ENCODE measurements at regions not wholly inside any gene's neighbourhood (a gene's known extent, or its start where the extent isn't known, plus 50 kb on each side); places are given as distances from the start of the nearest gene placed in this dataset.
A peak's percentile ranks its signal among the peaks of the same experiment; 100 is the strongest.
"Not testable (repeated sequence)": the region's sequence is repeated elsewhere in the genome, so short reads cannot be mapped to it uniquely, and the experiment has no call there.

DNA sequence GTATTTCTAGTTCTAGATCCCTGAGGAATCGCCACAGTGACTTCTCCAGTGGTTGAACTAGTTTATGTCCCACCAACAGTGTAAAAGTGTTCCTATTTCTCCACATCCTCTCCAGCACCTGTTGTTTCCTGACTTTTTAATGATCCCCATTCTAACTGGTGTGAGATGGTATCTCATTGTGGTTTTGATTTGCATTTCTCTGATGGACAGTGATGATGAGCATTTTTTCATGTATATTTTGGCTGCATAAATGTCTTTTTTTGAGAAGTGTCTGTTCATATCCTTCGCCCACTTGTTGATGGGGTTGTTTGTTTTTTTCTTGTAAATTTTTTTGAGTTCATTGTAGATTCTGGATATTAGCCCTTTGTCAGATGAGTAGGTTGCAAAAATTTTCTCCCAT is 223.2 kb upstream of the MINDY3 start:
- ATAC-seq (ENCODE audit: poor library complexity); DNase-seq; intact Hi-C loops (cut with DNase I): not testable (repeated sequence)

DNA sequence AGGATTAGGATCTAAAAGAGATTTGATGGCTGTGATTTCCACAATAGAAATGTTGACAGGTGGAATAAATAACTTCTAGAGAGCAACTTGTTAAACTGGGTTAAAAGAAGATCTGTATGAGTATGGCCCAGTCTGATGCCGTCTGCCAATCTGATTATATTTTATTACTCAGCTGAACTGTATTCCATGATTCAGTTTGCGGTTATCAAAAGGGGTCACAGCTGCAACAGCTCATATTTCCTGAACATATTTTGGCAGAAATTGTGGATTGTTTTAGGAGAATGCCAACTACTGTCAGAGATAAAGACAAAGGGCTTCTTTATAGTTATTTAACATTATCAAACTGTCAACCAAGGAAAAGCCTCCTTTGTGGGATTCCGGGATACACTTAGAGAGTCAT is 244.8 kb upstream of the MINDY3 start:
- DNase-seq = no peak
- no peak for ATAC-seq (ENCODE audit: poor library complexity)
- intact Hi-C loops (cut with DNase I) = no loop called here

DNA sequence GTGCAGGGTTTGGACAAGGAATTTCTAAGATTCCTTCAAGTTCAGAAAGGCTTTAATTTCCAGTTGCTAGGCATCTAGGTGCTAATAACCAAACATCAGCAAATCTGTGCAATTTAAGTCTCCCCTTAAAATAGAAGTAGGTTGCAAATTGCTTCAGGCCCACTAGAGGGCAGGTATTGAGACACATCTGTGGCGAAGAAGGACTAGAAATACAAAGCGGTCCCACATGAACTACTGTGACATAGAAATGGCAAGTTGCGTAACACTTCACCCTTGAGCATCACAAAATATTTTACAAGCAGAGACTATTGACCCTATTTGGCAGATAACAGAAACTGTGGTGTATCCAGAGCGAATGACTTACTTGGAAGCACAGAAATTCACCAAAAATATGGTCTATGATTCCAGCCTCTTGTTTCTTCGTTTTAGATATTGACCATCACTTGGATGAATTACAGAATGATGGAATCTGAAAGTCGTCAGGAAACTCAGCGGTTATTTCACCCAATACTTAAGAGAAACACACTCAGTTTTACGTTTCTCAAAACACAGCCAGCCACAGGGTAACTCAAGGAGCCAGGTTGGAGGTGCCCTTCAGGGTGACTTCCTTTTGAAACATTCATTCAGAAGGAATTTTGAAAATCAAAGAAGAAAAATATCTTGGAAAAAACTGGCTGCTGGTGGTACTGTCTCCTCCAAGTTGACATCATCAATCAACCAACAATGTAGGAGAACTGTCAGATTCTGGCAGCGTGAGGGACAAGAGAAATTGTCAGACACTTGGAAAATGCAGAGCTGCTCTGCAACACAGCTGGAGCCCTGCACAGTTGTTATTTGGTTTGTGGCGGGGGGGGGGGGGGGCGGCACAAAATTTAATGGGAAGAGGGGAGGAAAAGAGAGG is 256.3 kb upstream of the MINDY3 start:
- intact Hi-C loops (cut with DNase I) = no loop called here
- DNase-seq (no peak), ATAC-seq (ENCODE audit: poor library complexity) (peak; percentile 45)

DNA sequence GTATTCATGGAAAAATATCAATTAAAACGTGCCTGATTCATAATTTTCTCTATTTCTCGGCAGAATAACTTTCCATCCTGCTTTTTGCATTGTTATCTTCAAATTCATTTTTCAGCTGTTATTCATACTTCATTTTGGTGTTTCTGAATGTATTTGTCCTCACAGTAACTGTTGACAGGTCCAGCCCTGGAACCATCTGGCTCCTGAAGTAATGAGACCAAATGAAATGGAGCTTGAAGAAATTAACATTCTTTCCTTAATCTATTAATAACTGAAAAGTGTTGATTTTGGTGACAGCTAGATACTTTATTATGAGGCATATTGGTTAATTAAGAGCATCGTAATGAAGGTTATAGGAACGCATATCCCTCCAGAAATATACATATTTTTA is 257.0 kb upstream of the MINDY3 start:
- no peak for ATAC-seq (ENCODE audit: poor library complexity)
- no peak for DNase-seq
- intact Hi-C loops (cut with DNase I) = no loop called here

DNA sequence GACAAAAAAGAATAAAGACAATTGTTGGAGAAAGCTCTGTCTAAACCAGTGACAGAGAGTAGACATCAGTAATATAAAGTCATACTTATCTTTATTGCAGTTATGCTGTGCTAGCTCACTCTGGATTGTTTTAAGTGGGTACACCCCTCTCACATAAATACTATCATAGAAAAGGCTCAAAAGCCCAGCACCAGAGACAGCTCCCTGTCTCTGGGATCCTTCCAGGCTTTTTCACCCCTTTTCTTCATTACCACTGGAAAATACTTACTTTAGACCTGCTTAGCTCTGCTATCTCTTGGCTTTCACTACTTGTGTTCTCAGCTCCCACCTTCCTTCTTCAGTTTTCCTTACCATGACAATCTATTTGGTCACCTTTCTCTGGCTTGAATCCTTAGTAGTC is 259.1 kb upstream of the MINDY3 start:
- intact Hi-C loops (cut with DNase I) = no loop called here
- ATAC-seq (ENCODE audit: poor library complexity) = no peak
- no peak for DNase-seq

DNA sequence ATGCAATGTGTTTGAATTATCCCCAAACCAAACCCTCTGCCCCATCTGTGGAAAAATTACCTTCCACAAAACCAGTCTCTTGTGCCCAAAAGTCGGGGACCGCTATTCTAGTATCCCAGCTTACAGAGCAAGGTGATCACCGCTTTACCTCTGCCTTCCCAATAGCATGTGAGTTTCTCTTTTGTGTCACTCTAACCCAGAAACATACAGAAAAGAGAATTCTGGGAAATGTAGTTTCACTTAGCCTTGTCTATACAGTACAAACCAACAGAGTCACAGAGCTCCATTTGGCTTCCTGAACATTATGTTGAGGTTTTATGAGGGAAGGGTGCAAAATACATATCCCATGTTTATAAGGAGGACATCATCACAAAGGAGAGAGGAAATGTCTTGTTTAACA is 260.3 kb upstream of the MINDY3 start:
- no peak for ATAC-seq (ENCODE audit: poor library complexity)

DNA sequence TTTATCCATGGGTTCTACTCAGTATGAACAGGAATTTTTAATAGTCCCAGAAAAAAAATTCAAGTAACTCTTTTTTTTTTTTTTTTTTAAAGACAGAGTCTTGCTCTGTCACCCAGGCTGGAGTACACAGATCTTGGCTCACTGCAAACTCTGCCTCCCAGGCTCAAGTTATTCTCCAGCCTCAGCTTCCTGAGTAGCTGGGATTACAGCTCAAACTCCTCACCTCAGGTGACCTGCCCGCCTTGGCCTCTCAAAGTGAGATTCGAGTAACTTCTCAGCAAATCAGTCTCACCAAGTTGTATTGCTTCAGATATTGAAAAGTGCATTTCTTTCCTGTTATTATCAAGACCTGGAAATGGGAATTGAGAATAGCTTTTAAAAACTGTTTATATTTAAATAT is 281.2 kb upstream of the MINDY3 start:
- DNase-seq (no peak), ATAC-seq (ENCODE audit: poor library complexity) (no peak)
- intact Hi-C loops (cut with DNase I) = no loop called here

More for the DNA sequence above, 260.3 kb upstream of the MINDY3 start:
- intact Hi-C loops (cut with DNase I) = no loop called here
- no peak for DNase-seq

DNA sequence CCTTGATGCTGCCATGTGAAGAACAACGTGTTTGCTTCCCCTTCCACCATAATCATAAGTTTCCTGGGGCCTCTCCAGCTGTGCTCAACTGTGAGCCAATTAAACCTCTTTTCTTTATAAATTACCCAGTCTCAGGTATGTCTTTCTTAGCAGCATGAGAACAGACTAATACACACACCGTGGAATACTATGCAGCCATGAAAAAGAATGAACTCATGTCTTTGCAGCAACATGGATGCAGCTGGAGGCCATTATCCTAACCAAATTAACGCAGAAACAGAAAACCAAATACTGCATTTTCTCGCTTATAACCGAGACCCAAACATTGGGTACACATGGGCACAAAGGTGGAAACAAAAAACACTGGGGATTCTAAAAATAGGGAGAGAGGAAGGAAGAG is 286.7 kb upstream of the MINDY3 start:
- no peak for ATAC-seq (ENCODE audit: poor library complexity)
- intact Hi-C loops (cut with DNase I) = no loop called here

DNA sequence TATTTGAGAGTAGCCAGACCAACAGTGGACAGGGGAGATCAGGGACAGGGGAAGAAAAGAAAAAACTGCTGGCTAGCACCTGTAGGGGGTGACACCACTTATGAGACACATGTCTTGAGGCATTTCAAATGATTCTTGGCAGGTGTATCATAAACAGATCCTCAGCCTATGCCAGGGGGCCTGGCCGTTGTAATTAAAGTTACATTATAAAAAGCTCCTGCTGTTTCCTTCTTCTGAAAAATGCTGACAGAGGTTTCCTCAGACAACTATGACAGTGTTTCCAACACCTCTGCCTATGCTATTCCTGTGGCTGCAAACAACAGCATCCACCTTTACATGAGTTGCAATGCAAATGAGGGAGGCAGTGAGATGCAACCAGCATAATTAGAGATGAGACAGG is 281.0 kb upstream of the PTER start:
- DNase-seq (no peak), ATAC-seq (ENCODE audit: poor library complexity) (no peak)
- intact Hi-C loops (cut with DNase I) = no loop called here

More for the DNA sequence above, 286.7 kb upstream of the MINDY3 start:
- DNase-seq = no peak

DNA sequence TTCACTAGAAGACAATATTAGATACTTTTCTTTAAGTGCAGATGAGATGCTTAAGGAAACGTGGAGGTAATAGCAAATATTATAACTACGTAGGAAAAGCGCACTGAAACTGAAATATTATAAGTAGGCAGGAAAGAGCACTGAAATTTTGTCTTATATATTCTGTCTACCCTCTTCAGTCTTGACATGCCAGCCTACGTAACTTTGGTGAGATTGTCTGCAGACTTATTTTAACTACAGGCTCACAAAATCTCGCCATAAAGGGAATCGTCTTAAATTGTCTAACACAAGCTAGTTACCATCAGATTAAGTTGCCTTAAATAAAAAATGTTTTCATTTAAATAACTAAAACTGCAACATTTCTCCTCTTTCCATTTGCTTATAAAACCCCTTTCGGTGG is 280.1 kb upstream of the PTER start:
- DNase-seq (no peak), ATAC-seq (ENCODE audit: poor library complexity) (no peak)
- intact Hi-C loops (cut with DNase I) = no loop called here

DNA sequence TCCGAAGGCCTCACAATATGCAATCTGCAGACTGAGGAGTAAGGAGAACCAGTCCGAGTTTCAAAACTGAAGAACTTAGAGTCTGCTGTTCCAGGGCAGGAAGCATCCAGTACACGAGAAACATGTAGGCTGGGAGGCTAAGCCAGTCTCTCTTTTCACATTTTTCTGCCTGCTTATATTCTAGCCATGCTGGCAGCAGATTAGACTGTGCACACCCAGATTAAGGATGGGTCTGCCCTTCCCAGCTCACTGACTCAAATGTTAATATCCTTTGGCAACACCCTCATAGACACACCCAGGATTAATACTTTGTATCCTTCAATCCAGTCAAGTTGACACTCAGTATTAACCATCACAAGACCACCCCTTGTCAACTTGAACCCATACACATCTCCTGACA is 271.7 kb upstream of the PTER start:
- intact Hi-C loops (cut with DNase I); ATAC-seq (ENCODE audit: poor library complexity); DNase-seq: not testable (repeated sequence)

DNA sequence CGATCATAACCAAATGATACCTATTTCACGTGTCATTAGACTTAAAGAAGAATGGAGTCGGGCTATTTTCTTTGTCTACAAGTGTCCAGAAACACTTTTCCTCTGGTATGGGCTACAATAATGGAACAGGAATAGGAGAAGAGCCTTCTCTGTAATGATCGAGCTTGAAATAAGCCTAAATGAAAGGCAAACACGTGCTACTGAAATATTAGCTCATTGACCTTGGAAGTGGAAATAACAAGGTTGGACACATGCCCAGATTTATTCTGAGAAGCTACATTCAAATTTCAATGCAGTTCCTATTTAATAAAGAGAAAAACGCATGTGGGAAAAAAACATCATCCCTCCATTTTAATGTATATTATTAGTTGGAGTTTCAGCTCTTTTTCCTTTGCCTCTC is 254.7 kb upstream of the PTER start:
- no peak for DNase-seq
- intact Hi-C loops (cut with DNase I) = no loop called here
- no peak for ATAC-seq (ENCODE audit: poor library complexity)

DNA sequence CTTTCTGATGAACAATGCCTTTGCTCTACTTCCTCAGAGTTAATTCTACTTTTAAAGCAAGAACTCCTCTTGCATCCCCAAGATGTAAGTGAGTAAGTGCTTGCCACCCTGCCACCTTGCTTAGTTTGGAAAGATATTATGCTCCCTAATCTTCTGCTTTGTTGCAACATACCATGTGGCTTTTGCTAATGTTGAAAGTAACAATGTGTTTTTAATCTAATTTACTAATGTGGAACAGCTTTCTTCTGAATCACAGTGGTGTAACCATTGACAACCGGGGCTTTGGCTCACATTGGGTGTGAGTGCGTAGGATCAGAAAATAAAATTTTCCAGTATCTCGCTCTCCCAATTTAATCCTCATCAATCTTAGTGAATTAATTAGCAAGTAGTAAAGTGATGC is 254.1 kb upstream of the PTER start:
- ATAC-seq (ENCODE audit: poor library complexity) = peak; percentile 20
- DNase-seq = no peak
- intact Hi-C loops (cut with DNase I) = no loop called here

DNA sequence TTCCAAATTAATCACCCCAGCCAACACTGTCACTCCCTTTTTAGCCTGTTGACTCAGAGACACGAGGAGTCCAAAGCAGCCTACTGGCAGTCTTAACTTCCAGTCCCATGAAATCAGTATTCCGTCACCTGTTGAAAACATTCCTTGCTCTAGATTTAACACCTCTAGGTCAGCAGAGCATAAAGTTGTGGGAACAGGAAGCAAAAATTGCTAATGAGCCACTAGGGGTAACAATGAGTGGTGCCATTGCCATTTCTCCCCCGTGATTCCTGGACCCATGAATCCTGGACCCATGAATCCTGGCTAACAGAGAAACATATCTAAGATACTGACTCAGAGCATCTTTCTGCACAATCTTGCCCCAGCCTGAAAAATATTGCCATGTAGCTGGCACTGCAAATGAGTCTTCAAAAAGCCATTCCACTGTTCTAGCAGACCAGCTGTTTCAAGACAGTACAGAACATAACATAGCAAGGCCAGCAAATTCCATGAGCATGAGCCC is 252.7 kb upstream of the PTER start:
- DNase-seq = no peak

DNA sequence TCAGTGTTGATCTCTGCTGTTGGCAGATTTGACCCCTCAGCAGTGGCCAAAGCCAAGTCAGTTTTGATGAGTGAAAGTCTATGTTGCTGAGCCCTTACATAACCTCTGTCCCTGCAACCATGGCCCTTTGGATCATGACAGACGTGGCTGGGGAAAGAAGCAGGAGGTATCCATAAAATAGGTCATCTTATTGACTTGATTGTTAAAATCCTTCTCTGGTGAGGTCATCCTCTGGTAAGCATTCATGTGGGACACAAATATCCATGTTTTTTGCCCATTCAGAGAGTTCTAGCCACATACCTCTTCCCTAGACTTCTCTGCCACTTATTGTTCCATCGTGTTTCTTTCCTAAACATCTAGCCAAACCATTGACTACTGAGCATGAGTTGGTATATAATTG is 251.9 kb upstream of the PTER start:
- ATAC-seq (ENCODE audit: poor library complexity) (no peak), DNase-seq (no peak)
- intact Hi-C loops (cut with DNase I) = no loop called here

More for the DNA sequence above, 252.7 kb upstream of the PTER start:
- ATAC-seq (ENCODE audit: poor library complexity) = no peak
- intact Hi-C loops (cut with DNase I) = no loop called here

DNA sequence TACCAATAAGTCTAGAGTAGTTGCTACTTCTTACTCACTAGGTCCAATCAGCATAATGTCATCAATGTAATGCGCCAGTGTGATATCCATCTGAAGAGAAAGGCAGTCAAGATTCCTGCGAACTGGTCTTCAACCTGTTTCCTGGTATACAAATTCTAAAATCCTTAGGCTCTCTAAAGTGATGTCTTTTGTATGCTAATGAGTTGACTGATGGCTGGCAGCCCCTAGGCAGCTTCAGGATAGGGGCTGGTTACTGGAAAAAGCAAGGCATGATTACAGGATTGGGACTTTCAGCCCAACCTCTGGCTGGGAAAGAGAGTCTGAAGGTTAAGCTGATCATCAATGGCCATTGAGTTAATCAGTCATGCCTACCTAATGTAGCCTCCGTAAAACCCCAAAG is 250.2 kb upstream of the PTER start:
- intact Hi-C loops (cut with DNase I) = no loop called here

DNA sequence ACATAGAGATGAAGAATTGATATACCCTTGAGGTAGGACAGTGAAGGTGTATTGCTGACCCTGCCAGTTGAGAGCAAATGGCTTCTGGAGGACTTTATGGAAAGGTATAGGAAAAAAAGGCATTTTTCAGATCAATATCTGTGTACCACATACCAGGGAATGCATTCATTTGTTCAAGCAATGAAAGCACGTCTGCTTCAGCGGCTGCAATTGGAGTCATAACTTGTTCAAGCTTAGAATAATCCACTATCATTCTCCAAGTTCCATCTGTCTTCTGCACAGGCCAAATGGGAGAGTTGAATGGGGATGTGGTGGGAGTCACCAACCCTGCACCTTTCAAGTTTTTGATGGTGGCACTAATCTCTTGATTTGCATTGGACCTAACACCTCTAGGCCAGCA is 249.6 kb upstream of the PTER start:
- intact Hi-C loops (cut with DNase I) = no loop called here
- no peak for DNase-seq
- ATAC-seq (ENCODE audit: poor library complexity) = no peak

More for the DNA sequence above, 250.2 kb upstream of the PTER start:
- DNase-seq = no peak
- no peak for ATAC-seq (ENCODE audit: poor library complexity)

DNA sequence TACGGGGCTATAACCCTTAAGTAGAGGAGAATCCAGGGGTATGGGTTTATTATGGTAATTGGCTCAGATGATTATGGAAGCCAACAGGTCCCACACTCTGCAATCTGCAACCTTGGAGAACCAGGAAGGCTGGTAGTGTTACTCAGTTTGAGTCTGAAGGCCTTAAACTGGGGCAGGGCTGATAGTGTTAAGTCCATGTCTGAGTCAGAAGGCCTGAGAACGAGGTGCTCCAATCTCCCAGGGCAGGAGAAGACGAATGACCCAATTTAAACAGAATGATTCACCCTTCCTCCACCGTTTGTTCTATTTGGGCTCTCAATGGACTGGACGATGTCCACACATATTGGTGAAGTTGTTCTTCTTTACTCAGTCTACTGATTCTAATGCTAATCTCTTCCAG is 244.5 kb upstream of the PTER start:
- intact Hi-C loops (cut with DNase I) = no loop called here
- no peak for ATAC-seq (ENCODE audit: poor library complexity)
- DNase-seq = no peak

DNA sequence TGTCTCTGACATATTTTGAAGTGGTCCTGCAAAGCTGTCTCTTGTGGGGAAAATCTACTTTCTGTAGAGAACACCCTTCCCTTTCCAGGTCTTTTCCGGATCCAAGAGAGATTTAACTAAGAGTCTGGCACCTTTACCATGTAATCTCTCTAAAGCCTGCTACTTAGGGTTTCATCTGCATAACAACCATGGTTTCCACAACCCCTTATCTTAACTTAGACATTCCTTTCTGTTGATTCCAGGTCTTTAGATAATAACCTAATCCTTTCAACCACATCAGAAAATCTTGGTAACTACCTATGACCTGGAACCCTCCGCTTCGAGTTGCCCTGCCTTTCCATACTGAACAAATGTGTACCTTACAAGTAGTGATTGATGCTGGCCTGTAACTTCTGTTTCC is 243.6 kb upstream of the PTER start:
- DNase-seq = no peak
- intact Hi-C loops (cut with DNase I) = no loop called here
- ATAC-seq (ENCODE audit: poor library complexity) = no peak

DNA sequence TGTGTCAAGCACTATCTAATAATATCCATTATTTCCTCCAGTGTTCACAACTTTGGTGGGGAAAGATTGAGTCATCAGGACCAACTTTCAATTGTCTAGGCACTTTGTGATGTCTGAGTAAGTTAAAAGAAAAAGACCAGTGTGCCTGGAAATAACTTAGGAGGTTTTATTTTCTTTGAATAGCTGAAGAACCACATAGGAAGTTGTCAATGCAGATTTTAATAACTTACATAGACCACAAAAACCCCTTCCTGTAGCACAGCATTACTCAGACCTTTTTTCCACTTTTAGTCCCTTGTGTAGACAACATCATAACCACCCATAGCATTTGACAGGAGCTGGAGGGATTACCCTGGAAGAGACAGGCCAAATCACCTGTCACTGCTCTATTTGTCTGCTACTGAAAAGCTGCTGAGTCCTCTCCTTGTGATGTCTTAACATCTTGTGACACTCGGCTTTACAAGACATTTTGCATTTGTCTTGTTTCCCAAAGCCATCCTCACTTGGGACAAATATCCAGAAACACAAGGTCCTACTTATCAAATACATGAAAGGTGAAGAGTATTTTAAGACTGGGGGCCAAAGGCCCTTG is 241.5 kb upstream of the PTER start:
- intact Hi-C loops (cut with DNase I) = no loop called here
- ATAC-seq (ENCODE audit: poor library complexity) (no peak), DNase-seq (no peak)

Measured in Right ventricle myocardium superior (tissue), 1 donor.